ENCODE measurements at regions not wholly inside any gene's neighbourhood (a gene's known extent, or its start where the extent isn't known, plus 50 kb on each side); places are given as distances from the start of the nearest gene placed in this dataset.

- TF ChIP-seq CTCF (IDR thresholded peaks at IDR 0.05; ENCODE audit: control extremely low read depth, extremely low read depth, low read depth, missing control alignments) = no peak
- POLR2A ChIA-PET = no interaction called here
- no peak for DNase-seq (ENCODE audit: extremely low spot score)
- CTCF ChIA-PET = no interaction called here
Measured at GRCh38 chr15:91592567-91592966, 260.9 kb upstream of the SLCO3A1 start.

- TF ChIP-seq CTCF (IDR thresholded peaks at IDR 0.05; ENCODE audit: control extremely low read depth, extremely low read depth, low read depth, missing control alignments) = no peak
- ChIA-PET CTCF (no interaction called here), POLR2A (no interaction called here)
- DNase-seq (ENCODE audit: extremely low spot score) = no peak
Measured at GRCh38 chr15:91593067-91593466, 260.4 kb upstream of the SLCO3A1 start.

- ChIA-PET POLR2A (no interaction called here), CTCF (no interaction called here)
- no peak for TF ChIP-seq CTCF (IDR thresholded peaks at IDR 0.05; ENCODE audit: control extremely low read depth, extremely low read depth, low read depth, missing control alignments)
- DNase-seq (ENCODE audit: extremely low spot score) = no peak
Measured at GRCh38 chr15:91593653-91594052, 259.9 kb upstream of the SLCO3A1 start.

GRCh38 chr15:91599261-91599660 is 254.2 kb upstream of the SLCO3A1 start:
- ChIA-PET POLR2A (no interaction called here), CTCF (no interaction called here)
- no peak for TF ChIP-seq CTCF (IDR thresholded peaks at IDR 0.05; ENCODE audit: control extremely low read depth, extremely low read depth, low read depth, missing control alignments)
- DNase-seq (ENCODE audit: extremely low spot score) = no peak

GRCh38 chr15:91603384-91604080 is 250.0 kb upstream of the SLCO3A1 start:
- POLR2A ChIA-PET = no interaction called here
- no peak for DNase-seq (ENCODE audit: extremely low spot score)
- CTCF ChIA-PET = no interaction called here
- TF ChIP-seq CTCF (IDR thresholded peaks at IDR 0.05; ENCODE audit: control extremely low read depth, extremely low read depth, low read depth, missing control alignments) = no peak

- no peak for DNase-seq (ENCODE audit: extremely low spot score)
- no peak for TF ChIP-seq CTCF (IDR thresholded peaks at IDR 0.05; ENCODE audit: control extremely low read depth, extremely low read depth, low read depth, missing control alignments)
- ChIA-PET POLR2A (no interaction called here), CTCF (no interaction called here)
Measured at GRCh38 chr15:91604122-91604521, 249.4 kb upstream of the SLCO3A1 start.

Measured in GM10248 (cell line).